GM20431 (cell line): ENCODE measurements at regions not wholly inside any gene's neighbourhood (a gene's known extent, or its start where the extent isn't known, plus 50 kb on each side); places are given as distances from the start of the nearest gene placed in this dataset.
"Not testable (repeated sequence)": the region's sequence is repeated elsewhere in the genome, so short reads cannot be mapped to it uniquely, and the experiment has no call there.

ENCODE experiments used
- in situ Hi-C: fragments of 300-500 bp; cut with MseI, MboI; formaldehyde crosslinking; loops from one replicate; pipeline ENCODE4 v1.15.0; 2020; ENCODE audit warnings: low sequenced_read_pairs; ENCODE audit not compliant: unreplicated experiment

GRCh38 chr13:44648392-44649103 lies 72.4 kb upstream of the TSC22D1 start:
- in situ Hi-C loops, result no loop called here

- in situ Hi-C loops, result not testable (repeated sequence)
Measured at GRCh38 chr13:44647560-44647959, 71.4 kb upstream of the TSC22D1 start.

- in situ Hi-C loops, result no loop called here
Measured at GRCh38 chr13:44646044-44646443, 69.9 kb upstream of the TSC22D1 start.

- in situ Hi-C loops, result no loop called here
Measured at GRCh38 chr13:44643256-44643655, 67.1 kb upstream of the TSC22D1 start.

- in situ Hi-C loops, result no loop called here
Measured at GRCh38 chr13:44637581-44637980, 61.5 kb upstream of the TSC22D1 start.

- in situ Hi-C loops, result no loop called here
Measured at GRCh38 chr13:44629465-44630183, 53.5 kb upstream of the TSC22D1 start.

- in situ Hi-C loops, result not testable (repeated sequence)
Measured at GRCh38 chr13:44628826-44629225, 52.7 kb upstream of the TSC22D1 start.

- in situ Hi-C loops, result no loop called here
Measured at GRCh38 chr13:44627441-44627840, 51.3 kb upstream of the TSC22D1 start.

GRCh38 chr13:44626176-44626575 lies 50.0 kb upstream of the TSC22D1 start:
- in situ Hi-C loops, result no loop called here
